T-helper 1 cell (primary cell): ENCODE measurements at regions not wholly inside any gene's neighbourhood (a gene's known extent, or its start where the extent isn't known, plus 50 kb on each side); places are given as distances from the start of the nearest gene placed in this dataset.

Experiments
- DNase-seq, 5 donors: peaks; one replicate each; pipeline ENCODE4 v3.0.0-alpha.2; 2012 to 2020

DNA sequence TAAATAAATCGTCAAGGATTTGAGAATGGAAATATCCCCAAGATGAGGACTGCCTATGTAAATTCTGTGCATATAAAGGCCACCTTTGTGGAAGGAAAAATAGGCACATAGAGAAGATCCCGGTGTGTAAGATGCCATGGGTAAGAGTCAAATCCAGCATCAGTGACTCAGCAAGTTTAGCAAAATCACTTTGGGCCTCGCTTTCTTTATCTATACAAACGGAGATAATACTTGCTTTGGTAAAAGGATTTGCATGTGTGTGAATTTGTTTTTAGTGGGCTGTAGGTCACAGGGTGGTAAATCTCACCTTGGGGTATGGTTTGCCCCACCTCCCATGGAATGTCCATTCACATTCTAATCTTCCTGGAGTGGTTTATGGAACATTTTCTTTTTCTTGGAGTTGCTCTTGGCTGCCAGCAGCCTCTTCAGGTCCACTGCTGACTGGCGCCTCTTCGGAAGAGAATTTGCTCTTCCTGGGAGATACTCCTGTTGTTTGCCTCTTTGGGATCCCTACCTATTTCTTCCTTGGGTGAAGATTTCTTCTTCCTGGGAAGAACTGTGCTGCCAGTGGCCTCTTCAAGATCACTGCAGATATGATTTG lies 587.6 kb downstream of the CDH11 start:
- no peak for DNase-seq

GRCh38 chr16:64532691-64533090 lies 589.2 kb downstream of the CDH11 start:
- no peak for DNase-seq

DNA sequence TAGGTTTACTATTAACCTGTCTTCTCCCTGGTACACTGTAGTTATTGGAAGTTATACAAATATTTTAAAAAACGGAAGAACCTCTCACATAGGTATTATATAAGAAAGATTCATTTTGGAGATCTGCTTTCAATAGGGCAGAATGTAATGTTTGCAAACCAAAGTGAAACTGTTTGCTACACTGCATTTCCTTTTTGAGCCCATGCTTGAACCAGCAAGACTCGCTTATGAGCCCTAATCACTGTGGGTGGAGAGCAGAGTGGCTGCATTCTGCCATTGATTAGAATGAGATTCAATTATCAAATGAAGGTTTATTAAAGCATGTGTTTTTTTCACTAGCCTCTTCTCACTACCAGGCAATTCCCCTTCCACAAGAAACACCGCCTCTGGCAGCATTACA lies 589.7 kb downstream of the CDH11 start:
- DNase-seq: no peak

DNA sequence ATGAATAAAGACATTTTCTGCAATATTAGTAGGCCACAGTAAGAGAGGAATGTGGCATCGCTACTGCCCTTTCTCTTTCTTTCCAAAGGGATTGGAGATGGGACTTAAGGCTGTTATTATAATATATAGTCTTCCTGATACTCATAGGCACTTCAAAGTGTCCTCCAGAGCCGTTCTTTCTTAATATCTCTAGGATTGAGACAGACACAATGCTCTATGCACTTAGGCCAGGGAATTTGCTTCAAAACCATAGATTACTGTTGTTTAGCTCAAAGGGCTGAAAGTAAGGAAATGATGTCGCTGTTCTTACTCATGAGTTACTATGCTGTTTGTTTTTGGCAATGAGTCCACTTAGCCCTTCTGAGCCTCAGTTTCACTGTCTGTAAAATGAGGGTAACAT lies 590.5 kb downstream of the CDH11 start:
- no peak for DNase-seq

- DNase-seq: no peak
These were observed 599.3 kb downstream of the CDH11 start for GRCh38 chr16:64522548-64522947.

DNA sequence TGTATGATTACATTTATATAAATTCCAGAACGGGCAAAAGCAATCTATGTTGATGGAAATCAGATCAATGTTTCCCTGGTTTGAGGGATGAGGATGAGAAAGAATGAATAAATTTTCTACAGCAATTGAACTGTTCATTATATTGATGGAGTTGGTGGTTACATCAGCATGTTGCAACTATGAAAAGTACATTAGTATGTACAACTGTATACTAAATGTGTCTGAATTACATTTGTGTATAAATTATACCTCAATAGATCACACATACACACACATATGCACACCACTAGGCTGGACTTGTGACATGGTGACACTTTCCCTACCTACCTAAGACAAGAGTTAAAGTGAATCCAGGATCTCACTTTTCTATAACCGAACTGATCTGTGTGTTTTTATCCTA lies 608.0 kb downstream of the CDH11 start:
- DNase-seq: no peak

- DNase-seq: no peak
These were observed 614.4 kb downstream of the CDH11 start for GRCh38 chr16:64507240-64508024.

GRCh38 chr16:64499211-64499610 lies 622.7 kb downstream of the CDH11 start:
- no peak for DNase-seq

GRCh38 chr16:64498363-64498762 lies 623.5 kb downstream of the CDH11 start:
- no peak for DNase-seq

- DNase-seq: no peak
These were observed 628.2 kb downstream of the CDH11 start for GRCh38 chr16:64493709-64494108.

- no peak for DNase-seq
These were observed 632.4 kb downstream of the CDH11 start for GRCh38 chr16:64489449-64489848.

- DNase-seq: no peak
These were observed 635.3 kb downstream of the CDH11 start for GRCh38 chr16:64486561-64486960.

- DNase-seq: no peak
These were observed 640.4 kb downstream of the CDH11 start for GRCh38 chr16:64481497-64481896.

DNA sequence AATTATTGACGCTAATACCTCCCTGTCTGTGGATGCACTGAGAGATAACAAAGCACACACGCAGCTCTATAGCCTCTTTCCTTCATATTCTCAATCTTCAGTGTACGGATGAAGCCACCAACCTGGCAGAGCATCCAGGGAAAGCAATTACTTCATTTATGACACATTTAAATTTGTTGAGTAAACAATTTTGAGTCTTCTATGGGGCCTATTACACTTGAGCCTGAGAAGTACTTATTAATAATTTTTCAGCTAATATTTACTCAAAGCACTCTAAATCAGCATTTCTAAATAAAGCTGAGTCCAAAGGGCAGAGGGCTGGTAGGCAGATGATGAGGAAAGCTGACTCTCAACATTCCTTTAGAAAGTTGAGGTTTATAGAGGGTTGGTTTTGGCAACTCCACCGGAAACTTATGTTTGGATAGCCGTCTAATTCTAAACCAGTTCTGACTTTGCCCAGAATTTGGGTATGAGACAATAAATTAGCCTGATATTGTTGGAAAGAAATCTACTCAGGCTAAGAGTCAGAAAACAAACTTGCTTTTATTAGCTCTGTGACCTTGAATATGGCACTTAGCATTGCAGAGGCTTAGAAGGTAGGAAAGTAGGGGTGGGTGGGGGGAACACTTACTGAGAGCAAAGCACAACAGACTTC lies 643.5 kb downstream of the CDH11 start:
- DNase-seq: no peak

DNA sequence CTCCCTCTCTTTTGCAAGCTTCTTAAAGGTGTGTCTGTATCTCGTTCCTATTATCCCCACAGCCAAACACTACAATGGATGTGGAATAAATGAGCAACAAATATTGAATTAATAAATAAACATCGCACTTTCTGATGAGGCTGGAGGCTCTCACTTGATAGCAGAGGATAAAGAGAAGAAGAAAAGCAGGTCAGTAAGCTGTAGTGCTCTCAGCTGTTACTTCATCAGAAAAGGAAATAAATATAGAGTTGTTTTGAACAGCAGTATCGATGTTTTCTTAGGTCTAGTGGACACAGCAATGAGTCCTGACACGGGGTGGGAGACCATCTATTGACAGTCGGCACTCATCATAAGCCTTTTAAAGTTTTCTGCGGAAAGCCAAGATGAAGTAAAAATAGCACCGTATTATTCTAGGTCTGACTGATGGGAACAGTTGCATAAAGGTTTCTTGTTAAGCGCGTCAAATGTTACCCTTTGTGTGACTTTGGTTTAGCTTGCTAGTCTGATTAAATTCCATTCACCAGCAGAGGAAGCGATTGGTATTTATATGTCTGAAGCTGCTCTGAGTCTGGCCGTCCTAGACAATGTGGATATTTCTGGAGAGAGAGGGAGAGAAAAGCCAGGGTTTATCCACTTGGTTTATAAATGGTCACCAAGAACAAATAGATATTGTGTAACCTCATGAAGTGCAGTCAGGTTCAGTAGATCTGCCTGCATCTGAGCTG lies 646.1 kb downstream of the CDH11 start:
- no peak for DNase-seq

- DNase-seq: no peak
These were observed 650.9 kb downstream of the CDH11 start for GRCh38 chr16:64470916-64471315.

DNA sequence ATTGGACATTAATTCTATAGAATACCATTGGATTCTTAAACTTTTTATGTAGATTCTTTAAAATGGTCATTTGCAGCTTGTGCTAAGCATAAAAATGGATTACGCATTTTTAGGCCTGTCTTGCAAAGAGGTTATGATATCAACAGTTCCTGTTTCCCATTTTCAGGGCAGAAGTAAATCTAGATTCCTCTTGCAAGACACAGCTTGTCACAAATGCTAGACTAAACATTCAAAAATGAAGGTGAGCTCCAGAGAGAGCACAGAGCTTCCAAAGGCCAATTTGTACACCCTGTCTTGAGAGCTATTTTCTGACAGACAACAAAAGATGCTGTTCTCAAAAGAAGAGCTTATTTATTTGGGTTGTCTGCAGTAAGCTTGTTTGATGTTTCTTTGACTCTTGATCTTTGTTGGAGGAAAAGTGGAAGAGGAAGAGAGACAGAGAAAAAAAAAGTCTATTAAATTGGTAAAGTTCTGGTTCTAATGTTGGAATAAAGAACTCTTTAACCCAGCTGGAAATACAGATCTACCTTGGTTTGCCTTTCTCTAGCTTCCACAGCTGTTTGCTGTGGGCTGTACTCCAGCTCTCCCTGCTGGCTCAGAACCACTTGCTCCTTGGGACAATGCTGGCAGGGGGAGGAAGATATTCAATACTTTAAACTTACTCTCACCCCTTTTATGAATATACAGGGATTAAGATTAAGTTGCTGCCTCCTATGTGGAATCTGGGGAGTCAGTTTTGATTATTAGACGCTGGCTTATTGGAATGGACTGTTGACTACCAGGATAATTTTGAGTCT lies 651.8 kb downstream of the CDH11 start:
- no peak for DNase-seq

GRCh38 chr16:64469351-64469750 lies 652.5 kb downstream of the CDH11 start:
- no peak for DNase-seq

DNA sequence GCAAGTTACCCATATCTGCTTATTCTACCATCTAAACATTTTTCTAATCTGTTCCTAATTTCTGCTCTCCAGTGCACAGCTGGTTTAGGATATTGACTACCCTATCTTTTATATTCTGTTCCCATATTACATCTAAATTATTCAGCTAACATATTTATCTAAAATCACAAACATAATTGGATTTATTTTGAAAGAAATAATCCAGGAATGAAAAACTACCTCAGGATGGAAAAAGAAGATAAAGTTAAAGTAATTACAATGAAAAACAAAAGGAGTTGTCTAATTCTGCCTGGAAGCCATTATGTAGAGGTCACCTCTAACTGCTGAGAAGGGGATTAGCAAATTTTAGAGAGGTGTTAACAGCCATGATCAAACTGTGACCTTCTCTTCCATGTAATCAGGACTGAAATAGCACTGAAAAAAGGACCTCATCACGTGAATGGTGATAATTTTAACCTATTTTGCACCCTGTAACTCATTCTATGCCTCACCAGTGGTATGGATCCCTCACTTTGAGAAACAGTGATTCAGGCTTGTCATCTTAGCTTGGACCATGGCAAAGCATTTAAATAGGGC lies 653.3 kb downstream of the CDH11 start:
- no peak for DNase-seq

- DNase-seq: no peak
These were observed 662.0 kb downstream of the CDH11 start for GRCh38 chr16:64459821-64460220.

- DNase-seq: no peak
These were observed 662.5 kb downstream of the CDH11 start for GRCh38 chr16:64459402-64459801.

DNA sequence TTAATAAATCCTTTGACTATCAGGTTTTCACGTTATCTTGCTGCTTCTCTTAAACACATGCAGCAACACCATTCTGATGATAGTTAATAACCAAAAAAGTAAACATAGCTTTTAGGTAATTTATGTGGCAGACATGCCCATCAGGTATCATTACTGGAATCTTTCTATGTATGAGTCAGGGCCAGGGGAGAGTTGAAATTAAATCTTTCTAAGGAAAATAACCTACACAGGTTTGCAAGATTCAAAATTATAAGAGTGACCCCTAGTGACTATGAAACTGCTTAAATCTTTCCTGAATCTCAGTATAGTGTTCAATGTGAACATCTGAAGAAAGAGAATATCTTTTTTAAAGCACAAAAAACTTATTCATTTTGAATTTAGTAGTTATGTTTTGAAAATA lies 666.6 kb downstream of the CDH11 start:
- no peak for DNase-seq
